HS-27A (cell line): ENCODE measurements at regions not wholly inside any gene's neighbourhood (a gene's known extent, or its start where the extent isn't known, plus 50 kb on each side); places are given as distances from the start of the nearest gene placed in this dataset.

Experiments used
- DNase-seq: peaks from one replicate; pipeline ENCODE4 v3.0.0-alpha.2; 2012; ENCODE audit warnings: low read depth, missing footprints

GRCh38 chr3:89625945-89626344 lies 518.5 kb downstream of the EPHA3 start:
- DNase-seq = no peak

- DNase-seq = no peak
These were observed 521.6 kb downstream of the EPHA3 start for GRCh38 chr3:89628856-89629670.

GRCh38 chr3:89635137-89635536 lies 527.7 kb downstream of the EPHA3 start:
- DNase-seq = no peak

- DNase-seq = no peak
These were observed 537.3 kb downstream of the EPHA3 start for GRCh38 chr3:89644716-89645115.

GRCh38 chr3:89649431-89649830 lies 542.0 kb downstream of the EPHA3 start:
- no peak for DNase-seq

- no peak for DNase-seq
These were observed 546.6 kb downstream of the EPHA3 start for GRCh38 chr3:89654031-89654430.

- no peak for DNase-seq
These were observed 549.0 kb downstream of the EPHA3 start for GRCh38 chr3:89656388-89656787.

- no peak for DNase-seq
These were observed 572.3 kb downstream of the EPHA3 start for GRCh38 chr3:89679686-89680085.

GRCh38 chr3:89682556-89682955 lies 575.1 kb downstream of the EPHA3 start:
- no peak for DNase-seq

GRCh38 chr3:89685731-89686130 lies 578.3 kb downstream of the EPHA3 start:
- DNase-seq = no peak

- DNase-seq = no peak
These were observed 583.2 kb downstream of the EPHA3 start for GRCh38 chr3:89690646-89691045.

- no peak for DNase-seq
These were observed 585.2 kb downstream of the EPHA3 start for GRCh38 chr3:89692601-89693000.

GRCh38 chr3:89697321-89697916 lies 590.0 kb downstream of the EPHA3 start:
- no peak for DNase-seq

GRCh38 chr3:89698208-89698830 lies 590.9 kb downstream of the EPHA3 start:
- no peak for DNase-seq

GRCh38 chr3:89699229-89699628 lies 591.8 kb downstream of the EPHA3 start:
- DNase-seq = no peak

GRCh38 chr3:89699771-89700170 lies 592.4 kb downstream of the EPHA3 start:
- no peak for DNase-seq

GRCh38 chr3:89702404-89702803 lies 595.0 kb downstream of the EPHA3 start:
- no peak for DNase-seq

- no peak for DNase-seq
These were observed 605.8 kb downstream of the EPHA3 start for GRCh38 chr3:89713196-89713595.

- DNase-seq = no peak
These were observed 606.8 kb downstream of the EPHA3 start for GRCh38 chr3:89714237-89714636.

- no peak for DNase-seq
These were observed 632.9 kb downstream of the EPHA3 start for GRCh38 chr3:89740080-89740880.

GRCh38 chr3:89740881-89741177 lies 633.4 kb downstream of the EPHA3 start:
- no peak for DNase-seq

GRCh38 chr3:89742546-89742945 lies 635.1 kb downstream of the EPHA3 start:
- no peak for DNase-seq
